ENCODE measurements at regions not wholly inside any gene's neighbourhood (a gene's known extent, or its start where the extent isn't known, plus 50 kb on each side); places are given as distances from the start of the nearest gene placed in this dataset.

DNA sequence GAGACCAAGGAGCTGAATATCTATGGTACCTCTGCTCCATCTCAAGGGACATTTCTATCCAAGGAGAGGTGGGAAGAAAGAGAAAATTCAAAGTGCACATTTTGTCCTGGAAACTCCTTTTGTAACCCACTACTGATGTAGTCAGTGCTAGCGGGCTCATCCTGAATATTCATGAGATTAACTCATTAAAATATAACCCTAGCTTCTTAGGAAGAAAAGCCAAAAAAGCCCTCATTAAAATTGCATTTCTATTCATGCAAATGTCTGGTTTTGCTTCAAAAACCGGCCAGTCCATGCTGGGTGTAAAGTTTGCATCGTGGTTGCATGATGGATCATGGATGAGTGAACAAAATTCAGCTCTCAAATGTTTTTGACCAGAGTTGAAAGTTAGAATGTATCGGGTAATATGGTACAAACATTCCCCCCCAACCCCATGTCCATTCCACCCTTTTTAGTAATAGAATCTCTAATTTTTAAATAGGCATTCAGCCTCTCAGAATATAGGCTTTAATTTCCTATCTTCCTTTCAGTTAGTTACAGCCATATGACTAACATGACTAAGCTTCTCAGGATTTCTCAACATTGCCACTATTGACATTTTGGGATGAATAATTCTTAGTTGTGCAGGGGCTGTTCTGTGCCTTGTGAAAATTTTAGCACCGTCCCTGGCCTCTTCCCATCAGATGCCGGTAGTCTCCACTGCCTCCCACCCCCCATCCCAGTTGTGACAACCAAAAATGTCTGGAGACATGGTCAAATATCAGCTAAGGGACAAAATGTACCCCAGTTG, 104.2 kb upstream of the RND3 start:
- no peak for ATAC-seq (ENCODE audit: poor library complexity)
- Mint-ChIP-seq H3K27me3 (no peaks in the 10 kb centered on the region), H3K36me3 (ENCODE audit: low read depth) (no peaks in the 10 kb centered on the region), H3K4me1 (ENCODE audit: low read depth) (no peaks in the 10 kb centered on the region), H3K4me3 (no peak overlapping the region), H3K27ac (no peak overlapping the region), H3K9me3 (no peaks in the 10 kb centered on the region)
- Histone ChIP-seq H3K4me1 (ENCODE audit: insufficient read depth, low read length) (no peaks in the 10 kb centered on the region), H3K4me3 (ENCODE audit: low read length) (no peak overlapping the region), H3K27me3 (ENCODE audit: control insufficient read depth in 1 of 2, insufficient read depth in 2 of 2, low read length in 2 of 2) (no peaks in the 10 kb centered on the region), H3K27ac (ENCODE audit: low read depth in 1 of 2, low read length in 2 of 2) (no peak overlapping the region), H3K36me3 (ENCODE audit: insufficient read depth, low read length) (no peaks in the 10 kb centered on the region), H3K9me3 (ENCODE audit: control insufficient read depth in 1 of 2, insufficient read depth in 1 of 2, low read length in 2 of 2) (peaks cover 0 to 3% of the 10 kb centered on the region in 2 experiments)
- no peak for DNase-seq
- CTCF ChIA-PET, result no interaction called here
- no peak for TF ChIP-seq CTCF (IDR thresholded peaks at IDR 0.05)
- intact Hi-C loops (cut with DNase I, micrococcal nuclease), result no loop called here
- POLR2A ChIA-PET, result no interaction called here

GRCh38 chr2:150589681-150590080, 102.2 kb upstream of the RND3 start:
- peaks cover 2% of the 10 kb centered on the region for H3K9me3 Mint-ChIP-seq
- H3K36me3 Mint-ChIP-seq (ENCODE audit: low read depth), result no peaks in the 10 kb centered on the region
- POLR2A ChIA-PET, result no interaction called here
- Histone ChIP-seq H3K27ac (ENCODE audit: low read depth in 1 of 2, low read length in 2 of 2) (no peak overlapping the region), H3K4me3 (ENCODE audit: low read length) (no peak overlapping the region), H3K4me1 (ENCODE audit: insufficient read depth, low read length) (no peaks in the 10 kb centered on the region), H3K27me3 (ENCODE audit: control insufficient read depth in 1 of 2, insufficient read depth in 2 of 2, low read length in 2 of 2) (no peaks in the 10 kb centered on the region), H3K36me3 (ENCODE audit: insufficient read depth, low read length) (no peaks in the 10 kb centered on the region), H3K9me3 (ENCODE audit: control insufficient read depth in 1 of 2, insufficient read depth in 1 of 2, low read length in 2 of 2) (peaks cover 0 to 3% of the 10 kb centered on the region in 2 experiments)
- no peak overlapping the region for H3K27ac Mint-ChIP-seq
- H3K27me3 Mint-ChIP-seq, result no peaks in the 10 kb centered on the region
- CTCF ChIA-PET, result no interaction called here
- no peak for TF ChIP-seq CTCF (IDR thresholded peaks at IDR 0.05)
- ATAC-seq (ENCODE audit: poor library complexity) (no peak), DNase-seq (no peak)
- no peak overlapping the region for H3K4me3 Mint-ChIP-seq
- intact Hi-C loops (cut with DNase I, micrococcal nuclease), result no loop called here
- H3K4me1 Mint-ChIP-seq (ENCODE audit: low read depth), result no peaks in the 10 kb centered on the region

DNA sequence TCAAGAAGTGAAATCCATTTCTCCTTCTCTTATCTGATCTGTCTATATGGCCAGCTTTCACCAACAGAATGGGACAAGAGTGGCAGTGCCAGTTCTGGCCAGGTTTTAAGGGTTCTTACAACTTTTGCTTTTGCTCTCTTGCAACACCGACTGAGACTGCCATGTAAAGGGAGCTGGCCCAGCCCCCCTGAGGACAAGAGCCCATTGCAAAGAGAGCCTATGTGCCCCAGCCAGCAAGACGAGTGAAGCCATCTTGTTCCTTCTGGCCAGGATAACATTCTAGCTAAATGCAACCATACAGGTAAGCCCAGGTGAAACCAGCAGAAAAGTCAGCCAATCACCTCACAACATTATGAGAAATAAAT, 101.0 kb upstream of the RND3 start:
- Histone ChIP-seq H3K9me3 (ENCODE audit: control insufficient read depth in 1 of 2, insufficient read depth in 1 of 2, low read length in 2 of 2) (peaks cover 0 to 3% of the 10 kb centered on the region in 2 experiments), H3K4me1 (ENCODE audit: insufficient read depth, low read length) (no peaks in the 10 kb centered on the region), H3K4me3 (ENCODE audit: low read length) (no peak overlapping the region), H3K27me3 (ENCODE audit: control insufficient read depth in 1 of 2, insufficient read depth in 2 of 2, low read length in 2 of 2) (no peaks in the 10 kb centered on the region), H3K27ac (ENCODE audit: low read depth in 1 of 2, low read length in 2 of 2) (no peak overlapping the region), H3K36me3 (ENCODE audit: insufficient read depth, low read length) (no peaks in the 10 kb centered on the region)
- Mint-ChIP-seq H3K4me1 (ENCODE audit: low read depth) (no peaks in the 10 kb centered on the region), H3K36me3 (ENCODE audit: low read depth) (no peaks in the 10 kb centered on the region), H3K27me3 (no peaks in the 10 kb centered on the region), H3K27ac (no peak overlapping the region), H3K4me3 (no peak overlapping the region), H3K9me3 (peaks cover 3% of the 10 kb centered on the region)
- ATAC-seq (ENCODE audit: poor library complexity) (no peak), DNase-seq (no peak)
- ChIA-PET CTCF (no interaction called here), POLR2A (no interaction called here)
- TF ChIP-seq CTCF (IDR thresholded peaks at IDR 0.05), result no peak
- intact Hi-C loops (cut with DNase I, micrococcal nuclease), result no loop called here

All from CD4-positive, alpha-beta T cell (primary cell).